Epithelial cell of esophagus (primary cell): ENCODE measurements at regions not wholly inside any gene's neighbourhood (a gene's known extent, or its start where the extent isn't known, plus 50 kb on each side); places are given as distances from the start of the nearest gene placed in this dataset.

Experiments
- DNase-seq: peaks from one replicate; pipeline ENCODE4 v3.0.0; 2010; ENCODE audit warnings: low read depth
- H3K4me3 ChIP-seq: 2 replicates; pipeline ENCODE4 v1.5.1; 2011; ENCODE audit warnings: mild to moderate bottlenecking, low read length, control low read depth
- CTCF ChIP-seq: IDR thresholded peaks from 2 replicates; pipeline ENCODE4 v1.5.1; 2011; ENCODE audit warnings: low read depth, mild to moderate bottlenecking, low read length, control low read depth, inconsistent platforms; ENCODE audit not compliant: insufficient read depth; ENCODE audit errors: missing control alignments

- no peak for TF ChIP-seq CTCF
- no peak for DNase-seq
- H3K4me3 ChIP-seq: no peak overlapping the region
Observed at GRCh38 chr11:112518371-112518770, 257.7 kb upstream of the PLET1 start.

GRCh38 chr11:112519751-112520150 is 259.1 kb upstream of the PLET1 start:
- TF ChIP-seq CTCF: no peak
- no peak overlapping the region for H3K4me3 ChIP-seq
- no peak for DNase-seq

- no peak overlapping the region for H3K4me3 ChIP-seq
- no peak for TF ChIP-seq CTCF
Observed at GRCh38 chr11:112520354-112520753, 259.7 kb upstream of the PLET1 start.

GRCh38 chr11:112522536-112522935 is 261.9 kb upstream of the PLET1 start:
- DNase-seq: no peak
- no peak for TF ChIP-seq CTCF
- H3K4me3 ChIP-seq: no peak overlapping the region

More at GRCh38 chr11:112520354-112520753, 259.7 kb upstream of the PLET1 start:
- no peak for DNase-seq

GRCh38 chr11:112523031-112523430 is 262.4 kb upstream of the PLET1 start:
- H3K4me3 ChIP-seq: no peak overlapping the region
- TF ChIP-seq CTCF: no peak
- DNase-seq: no peak

- DNase-seq: no peak
- no peak for TF ChIP-seq CTCF
- H3K4me3 ChIP-seq: no peak overlapping the region
Observed at GRCh38 chr11:112523477-112523876, 262.8 kb upstream of the PLET1 start.

GRCh38 chr11:112523951-112524350 is 263.3 kb upstream of the PLET1 start:
- DNase-seq: no peak
- no peak for TF ChIP-seq CTCF
- H3K4me3 ChIP-seq: no peak overlapping the region
